Transverse colon (tissue), 4 donors: ENCODE measurements at regions not wholly inside any gene's neighbourhood (a gene's known extent, or its start where the extent isn't known, plus 50 kb on each side); places are given as distances from the start of the nearest gene placed in this dataset.

Experiments used
- DNase-seq: peaks from one replicate; pipeline ENCODE4 v3.0.0-alpha.2; 2019
- H3K27ac ChIP-seq, 4 donors: fragments of 200-600 bp; sonication (generic); 2 replicates each; pipeline ENCODE4 v1.5.1; 2016 to 2018; ENCODE audit warnings: inconsistent platforms in 4 of 4
- H3K27me3 ChIP-seq: fragments of 200-600 bp; sonication (generic); 2 replicates; pipeline ENCODE4 v1.5.1; 2017; ENCODE audit warnings: inconsistent platforms
- H3K36me3 ChIP-seq, 4 donors: fragments of 200-600 bp; sonication (generic); 2 replicates each; pipeline ENCODE4 v1.5.1; 2017 to 2019; ENCODE audit warnings: inconsistent platforms in 4 of 4
- H3K4me1 ChIP-seq, 4 donors: fragments of 200-600 bp; sonication (generic); 2 replicates each; pipeline ENCODE4 v1.5.1; 2017 to 2020; ENCODE audit warnings: inconsistent platforms in 4 of 4
- H3K4me3 ChIP-seq, 4 donors: fragments of 200-600 bp; sonication (generic); 1 replicate in 1 of 4; 2 replicates in 3 of 4; pipeline versions ENCODE4 v1.5.1 to v1.6.1; 2017 to 2019; ENCODE audit warnings: inconsistent platforms in 4 of 4
- H3K9me3 ChIP-seq, 2 donors: fragments of 200-600 bp; sonication (generic); 2 replicates each; pipeline ENCODE4 v1.5.1; 2017 to 2019; ENCODE audit warnings: inconsistent platforms in 2 of 2
- EP300 ChIP-seq: sonication (generic); formaldehyde crosslinking; IDR thresholded peaks from one replicate; pipeline ENCODE4 v1.6.1; 2017; ENCODE audit warnings: antibody characterized with exemption, low read depth
- POLR2A ChIP-seq: fragments of 450-650 bp; IDR thresholded peaks from one replicate; pipeline ENCODE4 v1.6.1; 2016; ENCODE audit warnings: antibody characterized with exemption, mild to moderate bottlenecking, moderate library complexity
- POLR2AphosphoS5 ChIP-seq, 3 donors: sonication (generic); formaldehyde crosslinking; IDR thresholded peaks; one replicate each; pipeline ENCODE4 v1.6.1; 2016; ENCODE audit warnings: antibody characterized with exemption in 3 of 3
- WGBS, 2 donors: methylation state at CpG; one replicate each; pipeline ENCODE4 v1.1.5; 2018; ENCODE audit warnings: low coverage in 1 of 2; 5-methylcytosine and 5-hydroxymethylcytosine counted together
- in situ Hi-C, 4 donors: fragments of 200-750 bp; cut with MboI; loops; one replicate each; pipeline versions ENCODE4 v1.15.0 to v1.15.1; 2017; ENCODE audit warnings: low sequenced_read_pairs in 3 of 4, low pct_ligation_motif_present in 1 of 4, low pct_unique_long_range_greater_than_20kb in 1 of 4
- intact Hi-C: fragments of 100-400 bp; cut with DNase I; formaldehyde crosslinking; loops from one replicate; pipeline ENCODE4 v1.15.1; 2023; ENCODE audit warnings: low total_unique reads
- TF ChIP-seq, protein P1 (sequence below), 5 experiments: fragments of 200-600 bp in 3 of 5; fragments of 450-650 bp in 2 of 5; sonication (generic) in 3 of 5; IDR thresholded peaks; 1 replicate in 2 of 5; 2 replicates in 3 of 5; pipeline ENCODE4 v1.5.1; 2016 to 2017; ENCODE audit warnings: antibody characterized with exemption in 5 of 5, inconsistent platforms in 3 of 5, mild to moderate bottlenecking in 2 of 5, moderate library complexity in 1 of 5

DNA sequence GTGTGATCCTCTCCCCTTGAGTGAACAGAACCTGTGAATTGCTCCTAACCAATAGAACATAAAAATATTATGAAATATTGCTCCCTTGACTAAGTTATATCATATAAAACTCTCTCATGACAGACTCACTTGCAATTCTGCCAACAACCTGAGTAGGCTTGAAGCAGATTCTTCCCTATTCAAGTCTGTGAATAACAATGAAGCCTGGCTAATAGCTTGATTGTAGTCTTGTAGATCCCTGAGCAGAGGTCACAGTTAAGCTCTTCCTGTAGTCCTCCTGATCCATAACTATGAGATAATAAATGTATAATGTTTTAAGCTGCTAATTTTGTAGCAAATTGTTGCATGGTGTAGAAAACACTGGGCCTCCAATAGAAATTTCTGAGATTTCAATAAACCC lies 540.1 kb upstream of the TENM4 start:
- no peaks in the 10 kb centered on the region for H3K4me1 ChIP-seq
- no peaks in the 10 kb centered on the region for H3K36me3 ChIP-seq
- H3K9me3 ChIP-seq = no peaks in the 10 kb centered on the region
- H3K4me3 ChIP-seq = no peak overlapping the region
- no peak for DNase-seq
- in situ Hi-C loops (no loop called here), intact Hi-C loops (no loop called here)
- no peak overlapping the region for H3K27ac ChIP-seq
- H3K27me3 ChIP-seq = no peaks in the 10 kb centered on the region
- TF ChIP-seq POLR2A (no peak), EP300 (no peak), POLR2AphosphoS5 (IDR thresholded peaks at IDR 0.05) (no peak)
- TF ChIP-seq, protein P1, sequence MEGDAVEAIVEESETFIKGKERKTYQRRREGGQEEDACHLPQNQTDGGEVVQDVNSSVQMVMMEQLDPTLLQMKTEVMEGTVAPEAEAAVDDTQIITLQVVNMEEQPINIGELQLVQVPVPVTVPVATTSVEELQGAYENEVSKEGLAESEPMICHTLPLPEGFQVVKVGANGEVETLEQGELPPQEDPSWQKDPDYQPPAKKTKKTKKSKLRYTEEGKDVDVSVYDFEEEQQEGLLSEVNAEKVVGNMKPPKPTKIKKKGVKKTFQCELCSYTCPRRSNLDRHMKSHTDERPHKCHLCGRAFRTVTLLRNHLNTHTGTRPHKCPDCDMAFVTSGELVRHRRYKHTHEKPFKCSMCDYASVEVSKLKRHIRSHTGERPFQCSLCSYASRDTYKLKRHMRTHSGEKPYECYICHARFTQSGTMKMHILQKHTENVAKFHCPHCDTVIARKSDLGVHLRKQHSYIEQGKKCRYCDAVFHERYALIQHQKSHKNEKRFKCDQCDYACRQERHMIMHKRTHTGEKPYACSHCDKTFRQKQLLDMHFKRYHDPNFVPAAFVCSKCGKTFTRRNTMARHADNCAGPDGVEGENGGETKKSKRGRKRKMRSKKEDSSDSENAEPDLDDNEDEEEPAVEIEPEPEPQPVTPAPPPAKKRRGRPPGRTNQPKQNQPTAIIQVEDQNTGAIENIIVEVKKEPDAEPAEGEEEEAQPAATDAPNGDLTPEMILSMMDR (IDR thresholded peaks at IDR 0.05) = no peak

DNA sequence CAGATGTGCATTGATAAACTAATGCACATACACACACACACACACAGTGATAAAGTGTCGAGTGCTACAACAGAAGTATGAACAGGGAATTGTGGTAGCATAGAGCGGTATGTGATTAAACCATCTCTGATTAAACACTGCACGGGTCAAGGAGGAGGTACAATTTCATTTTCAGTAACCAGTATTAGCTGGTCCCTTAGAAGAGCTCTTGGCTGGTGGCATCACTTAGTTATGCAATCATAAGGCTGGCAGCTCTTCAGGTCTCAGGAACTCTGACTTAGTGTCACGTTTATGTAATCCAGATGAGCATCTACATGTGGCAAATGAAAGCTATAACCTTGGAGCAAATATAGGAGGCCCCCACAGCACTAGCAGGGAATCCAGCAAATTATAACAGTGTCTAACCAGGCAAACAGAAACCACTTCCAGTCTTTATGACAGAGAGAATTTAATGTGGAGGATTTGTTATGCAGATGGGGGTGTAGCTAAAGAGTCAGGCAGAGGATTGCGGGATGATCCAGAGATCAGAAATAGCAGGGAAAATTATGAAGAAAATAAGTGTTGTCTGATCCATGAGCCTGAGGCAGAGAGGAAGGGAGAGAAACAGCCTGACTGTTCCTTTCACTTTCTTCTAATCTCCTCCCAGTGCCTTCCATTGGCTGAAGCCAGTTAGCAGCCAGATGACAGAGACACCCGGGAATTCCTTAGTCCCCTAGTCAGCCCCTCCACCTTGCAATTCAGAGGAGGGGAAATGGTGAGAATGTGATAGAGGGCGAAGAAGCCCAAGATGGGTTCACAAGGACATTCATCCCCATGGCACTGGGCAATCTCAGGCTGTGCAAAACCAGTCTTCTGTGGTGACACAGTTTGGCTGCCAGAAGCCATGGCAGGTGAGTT lies 533.1 kb upstream of the TENM4 start:
- H3K27me3 ChIP-seq = no peaks in the 10 kb centered on the region
- H3K4me1 ChIP-seq = no peaks in the 10 kb centered on the region
- no peak overlapping the region for H3K4me3 ChIP-seq
- no peak for DNase-seq
- in situ Hi-C loops = no loop called here
- H3K36me3 ChIP-seq = no peaks in the 10 kb centered on the region
- TF ChIP-seq POLR2A = no peak
- TF ChIP-seq, protein P1 (IDR thresholded peaks at IDR 0.05) = no peak
- TF ChIP-seq EP300 = no peak
- TF ChIP-seq POLR2AphosphoS5 (IDR thresholded peaks at IDR 0.05) = no peak
- H3K27ac ChIP-seq = no peak overlapping the region
- no peaks in the 10 kb centered on the region for H3K9me3 ChIP-seq
- intact Hi-C loops = no loop called here
- WGBS, 2 donors = 42 to 43% methylated on average over 1 to 7 of the region's 7 CpGs

DNA sequence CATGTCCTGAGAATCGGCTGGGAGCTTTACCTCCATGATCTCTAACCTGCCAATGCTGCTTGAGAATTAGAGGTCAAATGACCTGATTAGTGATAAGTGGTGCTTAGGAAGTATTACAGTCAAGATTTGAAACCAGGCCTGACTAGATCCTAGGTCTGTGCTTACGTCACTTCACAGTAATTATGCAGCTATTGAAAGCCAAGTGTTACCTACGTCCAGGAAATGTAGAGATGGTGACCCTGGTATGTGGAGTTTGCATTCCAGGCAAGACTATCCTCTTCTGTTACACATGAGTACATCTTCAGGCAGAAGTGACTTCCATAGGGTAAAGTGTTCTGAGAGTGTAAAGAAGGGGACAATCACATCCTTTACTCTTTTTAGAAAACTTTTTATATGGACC lies 530.4 kb upstream of the TENM4 start:
- intact Hi-C loops = no loop called here
- TF ChIP-seq POLR2A (no peak), EP300 (no peak), POLR2AphosphoS5 (IDR thresholded peaks at IDR 0.05) (no peak)
- TF ChIP-seq, protein P1 (IDR thresholded peaks at IDR 0.05) = no peak
- Histone ChIP-seq H3K36me3 (no peaks in the 10 kb centered on the region), H3K27ac (no peak overlapping the region), H3K27me3 (no peaks in the 10 kb centered on the region), H3K9me3 (no peaks in the 10 kb centered on the region), H3K4me3 (no peak overlapping the region), H3K4me1 (no peaks in the 10 kb centered on the region)
- DNase-seq = no peak
- 70 to 86% methylated on average over 2 to 3 of the region's 3 CpGs for whole genome bisulfite sequencing, 2 donors
- in situ Hi-C loops = no loop called here

DNA sequence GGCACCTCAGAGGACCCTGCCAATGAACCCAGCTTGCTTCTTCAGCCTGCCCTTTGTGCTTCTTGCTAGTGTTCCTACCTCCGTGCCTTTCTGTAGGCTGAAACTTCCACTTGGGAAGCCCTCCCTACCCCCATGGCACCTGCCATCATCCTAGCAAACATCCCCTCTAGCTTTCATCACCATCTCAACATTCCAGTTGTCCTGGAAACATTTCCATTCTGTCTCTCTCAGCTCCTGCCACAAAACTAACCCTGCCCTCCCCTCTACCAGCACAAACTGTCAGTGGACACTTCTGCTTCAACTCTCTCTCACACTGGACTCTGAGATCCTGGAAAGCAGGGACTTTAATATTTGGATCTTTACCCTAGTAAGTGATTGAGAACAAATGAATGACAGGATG lies 525.8 kb upstream of the TENM4 start:
- no peaks in the 10 kb centered on the region for H3K36me3 ChIP-seq
- no peak for DNase-seq
- TF ChIP-seq EP300 = no peak
- TF ChIP-seq, protein P1 (IDR thresholded peaks at IDR 0.05) = no peak
- no peak for TF ChIP-seq POLR2A
- TF ChIP-seq POLR2AphosphoS5 (IDR thresholded peaks at IDR 0.05) = no peak
- no peaks in the 10 kb centered on the region for H3K4me1 ChIP-seq
- WGBS, 2 donors = 68 to 71% methylated on average over 1 of the region's 1 CpG
- no peak overlapping the region for H3K4me3 ChIP-seq
- H3K27ac ChIP-seq = no peak overlapping the region
- intact Hi-C loops (no loop called here), in situ Hi-C loops (no loop called here)
- no peaks in the 10 kb centered on the region for H3K9me3 ChIP-seq
- no peaks in the 10 kb centered on the region for H3K27me3 ChIP-seq
